HEK293T (cell line): ENCODE measurements at regions not wholly inside any gene's neighbourhood (a gene's known extent, or its start where the extent isn't known, plus 50 kb on each side); places are given as distances from the start of the nearest gene placed in this dataset.

Experiments
- CTCF ChIA-PET: fragments of 350-600 bp; formaldehyde crosslinking; extraction: SDS; loops from one replicate; lab custom pipeline; 2021; ENCODE audit warnings: antibody characterized with exemption, inconsistent platforms; lab: Yijun Ruan, JAX
- POLR2A ChIA-PET: fragments of 350-600 bp; formaldehyde crosslinking; extraction: SDS; loops from one replicate; lab custom pipeline; 2020; ENCODE audit warnings: antibody characterized with exemption, inconsistent platforms; lab: Yijun Ruan, JAX
- DNase-seq: peaks from one replicate; pipeline ENCODE4 v3.0.0; 2012; ENCODE audit warnings: mixed read lengths; ENCODE audit errors: extremely low spot score
- ARNT ChIP-seq: fragments of 450-650 bp; IDR thresholded peaks from 2 replicates; pipeline ENCODE4 v1.6.1; 2017; ENCODE audit warnings: mild to moderate bottlenecking
- BHLHE40 ChIP-seq: fragments of 450-650 bp; IDR thresholded peaks from 2 replicates; pipeline ENCODE4 v1.6.1; 2016; ENCODE audit warnings: mild to moderate bottlenecking, moderate library complexity, borderline replicate concordance
- CTBP1 ChIP-seq: fragments of 450-650 bp; IDR thresholded peaks from 2 replicates; pipeline ENCODE4 v1.6.1; 2016; ENCODE audit warnings: borderline replicate concordance
- ELF4 ChIP-seq: fragments of 450-650 bp; IDR thresholded peaks from 2 replicates; pipeline ENCODE4 v1.6.1; 2017; ENCODE audit warnings: antibody characterized with exemption
- FOXA1 ChIP-seq: fragments of 450-650 bp; IDR thresholded peaks from 2 replicates; pipeline ENCODE4 v1.6.1; 2016; ENCODE audit warnings: mild to moderate bottlenecking
- FOXK2 ChIP-seq: fragments of 450-650 bp; IDR thresholded peaks from 2 replicates; pipeline ENCODE4 v1.6.1; 2016; ENCODE audit warnings: mild to moderate bottlenecking
- FOXM1 ChIP-seq: fragments of 450-650 bp; IDR thresholded peaks from 2 replicates; pipeline ENCODE4 v1.6.1; 2017; ENCODE audit warnings: mild to moderate bottlenecking, borderline replicate concordance
- HDGF ChIP-seq: fragments of 450-650 bp; IDR thresholded peaks from 2 replicates; pipeline ENCODE4 v1.6.1; 2017; ENCODE audit warnings: antibody characterized with exemption, borderline replicate concordance
- L3MBTL2 ChIP-seq: fragments of 450-650 bp; conservative IDR thresholded peaks from 2 replicates; pipeline ENCODE4 v1.6.1; 2016; ENCODE audit warnings: mild to moderate bottlenecking
- LEF1 ChIP-seq: fragments of 450-650 bp; IDR thresholded peaks from 2 replicates; pipeline ENCODE4 v1.6.1; 2017; ENCODE audit warnings: mild to moderate bottlenecking, borderline replicate concordance
- NFRKB ChIP-seq: fragments of 450-650 bp; IDR thresholded peaks from 2 replicates; pipeline ENCODE4 v1.6.1; 2016; ENCODE audit warnings: mild to moderate bottlenecking, moderate library complexity
- PKNOX1 ChIP-seq: fragments of 450-650 bp; IDR thresholded peaks from 2 replicates; pipeline ENCODE4 v1.6.1; 2016
- SP1 ChIP-seq: fragments of 450-650 bp; IDR thresholded peaks from 2 replicates; pipeline ENCODE4 v1.6.1; 2017
- SUZ12 ChIP-seq: fragments of 450-650 bp; IDR thresholded peaks from 2 replicates; pipeline ENCODE4 v1.6.1; 2016; ENCODE audit warnings: mild to moderate bottlenecking
- TARDBP ChIP-seq: fragments of 450-650 bp; IDR thresholded peaks from 2 replicates; pipeline ENCODE4 v1.6.1; 2016
- ZNF384 ChIP-seq: fragments of 450-650 bp; IDR thresholded peaks from 2 replicates; pipeline ENCODE4 v1.6.1; 2016

GRCh38 chr13:89899302-89900103 lies 1448.0 kb upstream of the MIR17HG start:
- no peak for TF ChIP-seq SP1
- TF ChIP-seq ZNF384, result no peak
- no peak for TF ChIP-seq FOXM1
- no peak for TF ChIP-seq BHLHE40
- TF ChIP-seq FOXA1, result no peak
- TF ChIP-seq PKNOX1, result no peak
- no peak for TF ChIP-seq FOXK2
- no peak for TF ChIP-seq NFRKB
- no peak for TF ChIP-seq ELF4
- TF ChIP-seq SUZ12, result no peak
- no peak for TF ChIP-seq TARDBP
- TF ChIP-seq ARNT, result no peak
- no peak for TF ChIP-seq LEF1
- TF ChIP-seq CTBP1, result no peak
- no peak for TF ChIP-seq HDGF
- TF ChIP-seq L3MBTL2, result no peak
- CTCF ChIA-PET, result no interaction called here
- POLR2A ChIA-PET, result no interaction called here
- DNase-seq, result no peak

GRCh38 chr13:89900104-89900765 lies 1447.3 kb upstream of the MIR17HG start:
- DNase-seq, result no peak
- CTCF ChIA-PET, result no interaction called here

GRCh38 chr13:89902223-89902622 lies 1445.3 kb upstream of the MIR17HG start:
- CTCF ChIA-PET, result no interaction called here
- DNase-seq, result no peak
- POLR2A ChIA-PET, result no interaction called here
- TF ChIP-seq BHLHE40 (no peak), ARNT (no peak), NFRKB (no peak), PKNOX1 (no peak), LEF1 (no peak), SUZ12 (no peak), FOXK2 (no peak), SP1 (no peak), L3MBTL2 (no peak), ELF4 (no peak), ZNF384 (no peak), CTBP1 (no peak), TARDBP (no peak), FOXM1 (no peak), FOXA1 (no peak), HDGF (no peak)

More at GRCh38 chr13:89900104-89900765, 1447.3 kb upstream of the MIR17HG start:
- POLR2A ChIA-PET, result no interaction called here
- TF ChIP-seq NFRKB (no peak), FOXM1 (no peak), LEF1 (no peak), SP1 (no peak), L3MBTL2 (no peak), FOXA1 (no peak), HDGF (no peak), ZNF384 (no peak), PKNOX1 (no peak), FOXK2 (no peak), TARDBP (no peak)

GRCh38 chr13:89903115-89903514 lies 1444.4 kb upstream of the MIR17HG start:
- no peak for TF ChIP-seq ZNF384
- no peak for TF ChIP-seq FOXK2
- TF ChIP-seq FOXA1, result no peak
- TF ChIP-seq LEF1, result no peak
- no peak for TF ChIP-seq SUZ12
- no peak for TF ChIP-seq ELF4
- CTCF ChIA-PET, result no interaction called here
- no peak for DNase-seq
- POLR2A ChIA-PET, result no interaction called here

GRCh38 chr13:89910166-89910565 lies 1437.3 kb upstream of the MIR17HG start:
- DNase-seq, result no peak
- CTCF ChIA-PET, result no interaction called here
- POLR2A ChIA-PET, result no interaction called here
- TF ChIP-seq HDGF, result no peak
- TF ChIP-seq ARNT, result no peak
- no peak for TF ChIP-seq FOXK2
- no peak for TF ChIP-seq CTBP1
- TF ChIP-seq PKNOX1, result no peak
- no peak for TF ChIP-seq FOXM1
- no peak for TF ChIP-seq L3MBTL2
- TF ChIP-seq LEF1, result no peak
- TF ChIP-seq SP1, result no peak
- TF ChIP-seq FOXA1, result no peak
